ENCODE measurements at regions not wholly inside any gene's neighbourhood (a gene's known extent, or its start where the extent isn't known, plus 50 kb on each side); places are given as distances from the start of the nearest gene placed in this dataset.

GRCh38 chr9:118609355-118610044 lies 759.7 kb downstream of the BRINP1 start:
- Histone ChIP-seq H3K27me3 (ENCODE audit: control insufficient read depth, insufficient read depth, low read length) (no peaks in the 10 kb centered on the region), H3K9me3 (ENCODE audit: control insufficient read depth, insufficient read depth, low read length) (no peaks in the 10 kb centered on the region), H3K36me3 (ENCODE audit: control insufficient read depth, insufficient read depth, low read length) (no peaks in the 10 kb centered on the region), H3K4me1 (ENCODE audit: control insufficient read depth, insufficient read depth, low read length) (no peaks in the 10 kb centered on the region), H3K4me3 (ENCODE audit: low read length) (no peak overlapping the region), H3K27ac (ENCODE audit: low read length) (no peak overlapping the region)
- Mint-ChIP-seq H3K4me1 (no peaks in the 10 kb centered on the region), H3K9me3 (peaks cover 9 to 10% of the 10 kb centered on the region in 2 donors), H3K36me3 (no peaks in the 10 kb centered on the region), H3K27ac (no peak overlapping the region), H3K4me3 (no peak overlapping the region), H3K27me3 (ENCODE audit: low read depth in 2 of 2) (no peaks in the 10 kb centered on the region)
- no peak for ATAC-seq
- WGBS (ENCODE audit: insufficient coverage) = 82% methylated on average over 3 of the region's 3 CpGs
- TF ChIP-seq CTCF (IDR thresholded peaks at IDR 0.05) = no peak
- no peak for DNase-seq
- intact Hi-C loops (cut with micrococcal nuclease) = no loop called here

DNA sequence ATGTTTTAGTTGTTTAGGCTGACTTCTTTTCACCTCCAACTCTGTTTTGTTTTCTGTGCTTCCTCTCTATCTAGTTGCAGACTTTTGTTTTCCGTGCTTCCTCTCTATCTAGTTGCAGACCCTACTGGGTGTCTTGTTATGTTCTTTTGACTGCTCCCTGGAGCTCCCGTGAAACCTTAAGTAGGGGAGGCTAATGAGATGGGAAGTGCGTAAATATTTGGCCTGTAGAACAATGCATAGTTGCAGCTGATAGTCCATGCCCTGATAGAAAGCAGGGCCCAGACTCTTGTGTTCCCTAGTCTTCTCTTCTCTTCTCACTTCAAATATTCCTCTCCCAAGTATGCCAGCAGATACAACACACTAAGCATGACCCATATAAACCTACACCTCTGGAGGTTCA lies 757.0 kb downstream of the BRINP1 start:
- 88% methylated on average over 3 of the region's 3 CpGs for WGBS (ENCODE audit: insufficient coverage)
- H3K9me3 ChIP-seq (ENCODE audit: control insufficient read depth, insufficient read depth, low read length) = no peaks in the 10 kb centered on the region
- H3K36me3 ChIP-seq (ENCODE audit: control insufficient read depth, insufficient read depth, low read length) = no peaks in the 10 kb centered on the region
- H3K27ac ChIP-seq (ENCODE audit: low read length) = no peak overlapping the region
- ATAC-seq (no peak), DNase-seq (no peak)
- Mint-ChIP-seq H3K36me3 (no peaks in the 10 kb centered on the region), H3K27me3 (ENCODE audit: low read depth in 2 of 2) (no peaks in the 10 kb centered on the region), H3K4me3 (no peak overlapping the region), H3K4me1 (no peaks in the 10 kb centered on the region), H3K9me3 (peaks cover 13% of the 10 kb centered on the region in 2 donors), H3K27ac (no peak overlapping the region)
- intact Hi-C loops (cut with micrococcal nuclease) = no loop called here
- H3K4me3 ChIP-seq (ENCODE audit: low read length) = no peak overlapping the region
- no peaks in the 10 kb centered on the region for H3K4me1 ChIP-seq (ENCODE audit: control insufficient read depth, insufficient read depth, low read length)
- H3K27me3 ChIP-seq (ENCODE audit: control insufficient read depth, insufficient read depth, low read length) = no peaks in the 10 kb centered on the region
- TF ChIP-seq CTCF (IDR thresholded peaks at IDR 0.05) = no peak

GRCh38 chr9:118613996-118614395 lies 755.2 kb downstream of the BRINP1 start:
- Mint-ChIP-seq H3K4me1 (no peaks in the 10 kb centered on the region), H3K27me3 (ENCODE audit: low read depth in 2 of 2) (no peaks in the 10 kb centered on the region), H3K4me3 (no peak overlapping the region), H3K9me3 (peaks cover 11 to 16% of the 10 kb centered on the region in 2 donors), H3K27ac (no peak overlapping the region), H3K36me3 (no peaks in the 10 kb centered on the region)
- no peak overlapping the region for H3K27ac ChIP-seq (ENCODE audit: low read length)
- 83% methylated on average over 1 of the region's 1 CpG for WGBS (ENCODE audit: insufficient coverage)
- H3K36me3 ChIP-seq (ENCODE audit: control insufficient read depth, insufficient read depth, low read length) = no peaks in the 10 kb centered on the region
- intact Hi-C loops (cut with micrococcal nuclease) = no loop called here
- no peaks in the 10 kb centered on the region for H3K9me3 ChIP-seq (ENCODE audit: control insufficient read depth, insufficient read depth, low read length)
- ATAC-seq = no peak
- H3K4me3 ChIP-seq (ENCODE audit: low read length) = no peak overlapping the region
- TF ChIP-seq CTCF (IDR thresholded peaks at IDR 0.05) = no peak
- no peaks in the 10 kb centered on the region for H3K4me1 ChIP-seq (ENCODE audit: control insufficient read depth, insufficient read depth, low read length)
- DNase-seq = no peak
- no peaks in the 10 kb centered on the region for H3K27me3 ChIP-seq (ENCODE audit: control insufficient read depth, insufficient read depth, low read length)

DNA sequence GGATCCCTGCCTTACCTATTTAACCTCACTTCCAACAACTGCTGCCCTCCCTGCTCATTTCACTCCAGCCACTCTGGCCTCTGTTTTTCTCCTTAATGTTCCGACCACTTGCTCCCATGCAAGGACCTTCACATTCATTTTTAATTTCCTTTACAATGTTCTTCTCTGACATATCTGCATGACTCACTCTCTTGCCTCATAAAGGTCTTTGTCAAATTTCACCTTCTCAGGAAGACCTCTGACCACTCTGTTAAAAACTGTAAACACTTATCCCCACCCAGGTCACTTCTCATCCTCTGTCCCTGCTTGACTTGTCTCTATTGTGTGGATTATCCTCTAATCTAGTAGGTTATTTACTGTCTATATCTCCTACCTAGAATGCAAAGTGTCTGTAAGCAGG lies 751.2 kb downstream of the BRINP1 start:
- H3K4me3 ChIP-seq (ENCODE audit: low read length) = no peak overlapping the region
- WGBS (ENCODE audit: insufficient coverage) = 88% methylated on average over 1 of the region's 1 CpG
- no peaks in the 10 kb centered on the region for H3K9me3 ChIP-seq (ENCODE audit: control insufficient read depth, insufficient read depth, low read length)
- DNase-seq (no peak), ATAC-seq (no peak)
- no peaks in the 10 kb centered on the region for H3K4me1 ChIP-seq (ENCODE audit: control insufficient read depth, insufficient read depth, low read length)
- no peak overlapping the region for H3K27ac Mint-ChIP-seq
- H3K27me3 ChIP-seq (ENCODE audit: control insufficient read depth, insufficient read depth, low read length) = no peaks in the 10 kb centered on the region
- H3K36me3 ChIP-seq (ENCODE audit: control insufficient read depth, insufficient read depth, low read length) = no peaks in the 10 kb centered on the region
- H3K27me3 Mint-ChIP-seq (ENCODE audit: low read depth in 2 of 2) = no peaks in the 10 kb centered on the region
- H3K27ac ChIP-seq (ENCODE audit: low read length) = no peak overlapping the region
- no peaks in the 10 kb centered on the region for H3K4me1 Mint-ChIP-seq
- no peak overlapping the region for H3K4me3 Mint-ChIP-seq
- intact Hi-C loops (cut with micrococcal nuclease) = no loop called here
- TF ChIP-seq CTCF (IDR thresholded peaks at IDR 0.05) = no peak
- H3K36me3 Mint-ChIP-seq = no peaks in the 10 kb centered on the region
- H3K9me3 Mint-ChIP-seq = peaks cover 14% of the 10 kb centered on the region in 2 donors

Data from natural killer cell (primary cell).